HG03108 (cell line): ENCODE measurements at regions not wholly inside any gene's neighbourhood (a gene's known extent, or its start where the extent isn't known, plus 50 kb on each side); places are given as distances from the start of the nearest gene placed in this dataset.
"Not testable (repeated sequence)": the region's sequence is repeated elsewhere in the genome, so short reads cannot be mapped to it uniquely, and the experiment has no call there.

Source experiments
- ATAC-seq: cut with Tn5 transposase; IDR thresholded peaks from one replicate; pipeline ENCODE4 v1.9.1; 2021; ENCODE audit warnings: moderate library complexity; ENCODE audit not compliant: unreplicated experiment

- no peak for ATAC-seq
Measured at GRCh38 chr10:78231939-78232338, 198.3 kb downstream of the RPS24 start.

- no peak for ATAC-seq
Measured at GRCh38 chr10:78236416-78237015, 202.9 kb downstream of the RPS24 start.

GRCh38 chr10:78237951-78238350 is 204.3 kb downstream of the RPS24 start:
- not testable (repeated sequence) for ATAC-seq

GRCh38 chr10:78247266-78247665 is 213.6 kb downstream of the RPS24 start:
- no peak for ATAC-seq

GRCh38 chr10:78247821-78248220 is 214.2 kb downstream of the RPS24 start:
- ATAC-seq: no peak

GRCh38 chr10:78248651-78249464 is 215.2 kb downstream of the RPS24 start:
- ATAC-seq: no peak

GRCh38 chr10:78249690-78250089 is 216.0 kb downstream of the RPS24 start:
- ATAC-seq: no peak

GRCh38 chr10:78250313-78251015 is 216.8 kb downstream of the RPS24 start:
- ATAC-seq: no peak

- no peak for ATAC-seq
Measured at GRCh38 chr10:78251016-78251385, 217.3 kb downstream of the RPS24 start.

GRCh38 chr10:78252286-78252685 is 218.6 kb downstream of the RPS24 start:
- no peak for ATAC-seq

- no peak for ATAC-seq
Measured at GRCh38 chr10:78253063-78253853, 219.6 kb downstream of the RPS24 start.

- no peak for ATAC-seq
Measured at GRCh38 chr10:78254013-78254412, 220.3 kb downstream of the RPS24 start.

GRCh38 chr10:78255214-78255613 is 221.6 kb downstream of the RPS24 start:
- no peak for ATAC-seq

GRCh38 chr10:78255796-78256638 is 222.4 kb downstream of the RPS24 start:
- no peak for ATAC-seq

GRCh38 chr10:78258323-78259030 is 224.8 kb downstream of the RPS24 start:
- ATAC-seq: no peak

- ATAC-seq: no peak
Measured at GRCh38 chr10:78259391-78259790, 225.7 kb downstream of the RPS24 start.

GRCh38 chr10:78260141-78260540 is 226.5 kb downstream of the RPS24 start:
- ATAC-seq: no peak

GRCh38 chr10:78260680-78261079 is 227.0 kb downstream of the RPS24 start:
- ATAC-seq: no peak

GRCh38 chr10:78261291-78261690 is 227.6 kb downstream of the RPS24 start:
- no peak for ATAC-seq

GRCh38 chr10:78262860-78263259 is 229.2 kb downstream of the RPS24 start:
- no peak for ATAC-seq
